ENCODE measurements at regions not wholly inside any gene's neighbourhood (a gene's known extent, or its start where the extent isn't known, plus 50 kb on each side); places are given as distances from the start of the nearest gene placed in this dataset.
"Not testable (repeated sequence)": the region's sequence is repeated elsewhere in the genome, so short reads cannot be mapped to it uniquely, and the experiment has no call there.

DNA sequence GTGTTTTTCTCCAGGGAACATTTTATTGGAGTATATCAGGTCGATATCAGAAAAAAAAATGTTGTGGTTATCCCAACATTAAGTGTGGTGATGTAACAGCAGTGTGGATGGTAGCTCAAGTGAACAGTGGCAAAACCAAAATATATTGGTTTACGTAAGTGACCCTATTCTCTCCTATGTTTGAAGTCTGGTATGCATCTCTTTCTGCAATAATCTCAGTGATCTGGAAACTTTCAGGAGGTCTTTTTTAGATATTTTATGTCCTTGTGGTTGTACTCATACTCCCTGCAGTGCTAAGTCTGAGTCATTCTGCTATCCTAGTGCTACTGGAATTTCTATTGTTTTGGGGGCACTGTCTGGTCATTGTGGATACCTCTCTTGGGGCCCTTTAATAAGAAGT, 137.9 kb downstream of the SNRPN start:
- DNase-seq (no peak), ATAC-seq (no peak)
- no peak overlapping the region for H3K4me3 Mint-ChIP-seq
- H3K27me3 Mint-ChIP-seq, result no peaks in the 10 kb centered on the region
- H3K4me1 Mint-ChIP-seq, result no peaks in the 10 kb centered on the region
- H3K9me3 Mint-ChIP-seq, result peaks cover 45 to 79% of the 10 kb centered on the region in 2 donors
- peak overlapping the region in 1 of 2 donors; percentile 2 for H3K27ac Mint-ChIP-seq

DNA sequence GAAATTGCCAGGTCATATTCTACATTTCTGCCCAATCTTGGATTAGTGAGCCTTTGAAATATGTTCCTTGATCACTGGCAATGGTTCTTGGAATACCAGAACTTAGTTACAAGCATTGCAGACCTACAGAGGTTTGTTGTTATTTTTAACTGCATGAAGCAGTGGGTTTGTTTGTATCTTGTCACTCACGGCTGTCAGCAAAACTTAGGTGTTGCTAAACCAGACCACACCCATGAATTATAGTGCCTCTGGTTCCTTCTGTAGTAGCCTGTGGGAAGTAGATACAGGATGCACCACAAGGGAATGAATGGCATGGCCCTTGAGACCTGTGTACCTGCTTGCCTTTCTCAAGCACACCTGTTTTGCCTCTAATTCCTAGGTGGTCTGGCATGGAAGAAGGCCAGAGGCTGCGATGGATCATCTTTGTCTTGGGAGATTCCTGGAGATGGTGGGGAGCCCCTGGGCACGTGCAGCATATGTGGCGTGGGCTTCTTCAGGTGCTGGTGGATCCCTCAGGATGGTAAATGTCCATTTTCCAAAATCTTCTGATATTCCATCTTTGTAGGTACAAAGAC, 138.8 kb downstream of the SNRPN start:
- Mint-ChIP-seq H3K4me3 (no peak overlapping the region), H3K27me3 (no peaks in the 10 kb centered on the region), H3K9me3 (peaks cover 41 to 71% of the 10 kb centered on the region in 2 donors), H3K4me1 (no peaks in the 10 kb centered on the region), H3K27ac (peak overlapping the region in 1 of 2 donors; percentile 67)
- ATAC-seq (no peak), DNase-seq (no peak)

DNA sequence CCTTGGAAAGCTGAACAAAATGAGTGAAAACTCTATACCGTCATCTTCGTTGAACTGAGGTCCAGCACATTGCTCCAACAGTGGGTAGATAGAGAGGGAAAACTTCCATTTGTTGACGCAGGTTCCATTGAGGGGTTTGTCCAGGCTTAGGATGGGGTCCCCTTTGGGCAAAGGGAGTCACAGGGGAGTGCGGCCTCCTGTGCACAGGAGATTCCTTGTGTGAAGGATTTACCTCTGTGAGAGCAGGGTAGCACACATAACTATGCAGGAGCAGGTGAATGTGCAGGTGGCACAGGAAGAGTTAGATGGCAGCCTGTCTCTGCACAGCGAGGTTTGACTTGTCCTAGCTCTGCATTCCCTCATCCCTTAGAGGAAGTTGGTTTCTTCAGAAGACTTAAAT, 139.3 kb downstream of the SNRPN start:
- H3K4me1 Mint-ChIP-seq, result no peaks in the 10 kb centered on the region
- no peak for ATAC-seq
- peaks cover 39 to 65% of the 10 kb centered on the region in 2 donors for H3K9me3 Mint-ChIP-seq

DNA sequence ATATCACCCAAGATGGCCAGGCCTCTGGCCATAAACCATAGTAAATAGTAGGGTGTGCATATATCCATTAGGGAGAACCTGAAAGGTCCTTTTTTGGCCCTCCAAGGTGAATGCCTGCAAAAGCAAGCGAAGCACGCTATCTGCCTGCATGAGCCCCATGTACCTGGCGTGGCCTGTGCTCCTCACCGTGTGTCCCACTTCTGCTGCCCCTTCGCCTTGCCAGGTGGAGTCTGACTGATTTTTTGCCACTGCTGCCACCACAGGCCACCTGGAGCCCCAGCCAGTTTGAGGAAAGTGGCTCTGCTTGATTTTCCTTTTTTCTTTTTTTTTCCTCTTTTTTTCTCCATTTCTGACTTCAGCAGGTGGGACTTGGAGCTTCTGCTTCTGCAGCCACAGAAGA, 139.7 kb downstream of the SNRPN start:
- no peaks in the 10 kb centered on the region for H3K27me3 Mint-ChIP-seq
- H3K9me3 Mint-ChIP-seq, result peaks cover 36 to 61% of the 10 kb centered on the region in 2 donors
- ATAC-seq (no peak), DNase-seq (no peak)
- H3K27ac Mint-ChIP-seq, result no peak overlapping the region
- H3K4me3 Mint-ChIP-seq, result no peak overlapping the region
- H3K4me1 Mint-ChIP-seq, result no peaks in the 10 kb centered on the region

More for the DNA sequence above, 139.3 kb downstream of the SNRPN start:
- no peak for DNase-seq
- H3K4me3 Mint-ChIP-seq, result no peak overlapping the region
- H3K27me3 Mint-ChIP-seq, result no peaks in the 10 kb centered on the region
- H3K27ac Mint-ChIP-seq, result peak overlapping the region in 1 of 2 donors; percentile 68

DNA sequence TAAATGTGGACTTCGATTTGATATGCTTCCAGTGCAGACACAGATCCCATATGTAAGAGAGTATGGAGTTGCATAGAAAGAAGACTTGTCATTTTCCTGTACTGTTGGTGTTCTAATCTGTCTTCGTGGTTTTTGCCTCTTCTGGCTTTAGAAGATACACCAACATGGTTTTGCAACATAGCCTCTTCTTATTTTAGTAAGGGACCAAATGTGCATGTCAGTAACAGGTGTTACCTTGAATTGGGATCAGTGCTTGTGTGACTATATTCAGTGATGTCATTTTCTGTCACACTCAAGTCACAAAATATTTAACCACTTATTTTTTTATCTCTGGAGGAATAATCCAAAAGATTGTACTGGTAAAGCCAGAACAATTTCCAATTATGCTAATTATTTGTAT, 140.4 kb downstream of the SNRPN start:
- H3K4me3 Mint-ChIP-seq, result no peak overlapping the region
- H3K4me1 Mint-ChIP-seq, result no peaks in the 10 kb centered on the region
- no peaks in the 10 kb centered on the region for H3K27me3 Mint-ChIP-seq
- peaks cover 30 to 54% of the 10 kb centered on the region in 2 donors for H3K9me3 Mint-ChIP-seq
- H3K27ac Mint-ChIP-seq, result no peak overlapping the region
- no peak for DNase-seq
- ATAC-seq, result no peak

DNA sequence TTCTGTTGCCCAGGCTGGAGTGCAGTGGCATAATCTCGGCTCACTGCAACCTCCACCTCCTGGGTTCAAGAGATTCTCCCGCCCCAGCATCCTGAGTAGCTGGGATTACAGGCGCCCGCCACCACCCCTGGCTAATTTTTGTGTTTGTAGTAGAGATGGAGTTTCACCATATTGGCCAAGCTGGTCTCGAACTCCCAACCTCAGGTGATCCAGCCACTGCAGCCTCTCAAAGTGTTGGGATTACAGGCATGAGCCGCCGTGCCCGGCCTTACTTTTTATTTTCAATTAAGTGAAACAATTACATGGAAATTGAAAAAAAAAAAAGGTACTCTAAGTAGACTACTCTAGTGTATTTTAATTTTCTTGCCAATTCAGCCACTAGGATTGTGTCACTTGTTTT, 145.2 kb downstream of the SNRPN start:
- not testable (repeated sequence) for ATAC-seq, H3K4me3 Mint-ChIP-seq, DNase-seq, H3K4me1 Mint-ChIP-seq, H3K27ac Mint-ChIP-seq, H3K27me3 Mint-ChIP-seq
- H3K9me3 Mint-ChIP-seq, result peaks cover 16 to 19% of the 10 kb centered on the region in 2 donors

DNA sequence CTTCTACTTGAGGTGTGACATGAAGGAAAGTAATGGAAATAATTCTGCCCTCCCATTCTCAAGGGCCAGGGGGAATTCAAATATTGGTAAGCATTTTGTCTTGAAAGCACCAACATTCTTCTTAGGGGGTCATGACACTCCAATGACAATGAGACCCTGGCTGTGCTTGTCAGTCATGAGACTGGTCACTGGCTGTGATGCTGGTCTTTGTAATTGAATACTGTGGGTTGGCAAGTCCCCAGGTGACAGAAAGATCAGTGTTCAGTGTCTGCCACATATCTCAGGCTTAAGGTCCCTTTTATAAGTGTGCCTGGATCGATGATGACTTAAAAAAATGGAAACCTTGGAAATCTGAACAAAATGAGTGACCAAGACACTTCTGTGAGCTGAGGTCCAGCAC, 151.4 kb downstream of the SNRPN start:
- Mint-ChIP-seq H3K27me3 (no peaks in the 10 kb centered on the region), H3K9me3 (peaks cover 14 to 32% of the 10 kb centered on the region in 2 donors)

DNA sequence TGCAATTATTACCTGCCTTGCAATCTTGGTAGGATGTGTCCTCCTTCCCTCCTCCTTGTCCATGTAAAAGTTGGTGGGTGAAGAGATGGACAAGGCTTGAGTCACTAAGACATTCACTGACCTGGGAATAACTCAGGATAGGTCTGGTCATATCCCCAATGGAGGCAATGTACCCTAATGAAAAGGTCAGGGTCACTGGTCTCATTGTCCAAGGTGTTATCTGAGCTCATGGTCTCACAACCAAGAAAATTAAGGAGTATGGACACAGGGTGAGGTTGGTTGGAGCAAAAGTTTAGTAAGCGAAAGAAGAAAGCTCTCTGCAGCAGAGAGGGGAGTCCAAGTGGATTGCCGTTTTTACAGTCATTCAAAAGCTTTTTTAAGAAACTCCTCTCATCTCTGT, 179.0 kb downstream of the SNRPN start:
- Mint-ChIP-seq H3K4me3 (no peak overlapping the region), H3K9me3 (peaks cover 24 to 49% of the 10 kb centered on the region in 2 donors), H3K27ac (no peak overlapping the region), H3K27me3 (no peaks in the 10 kb centered on the region), H3K4me1 (no peaks in the 10 kb centered on the region)
- no peak for DNase-seq
- no peak for ATAC-seq

More for the DNA sequence above, 151.4 kb downstream of the SNRPN start:
- Mint-ChIP-seq H3K27ac (no peak overlapping the region), H3K4me1 (no peaks in the 10 kb centered on the region), H3K4me3 (no peak overlapping the region)
- DNase-seq (no peak), ATAC-seq (no peak)

DNA sequence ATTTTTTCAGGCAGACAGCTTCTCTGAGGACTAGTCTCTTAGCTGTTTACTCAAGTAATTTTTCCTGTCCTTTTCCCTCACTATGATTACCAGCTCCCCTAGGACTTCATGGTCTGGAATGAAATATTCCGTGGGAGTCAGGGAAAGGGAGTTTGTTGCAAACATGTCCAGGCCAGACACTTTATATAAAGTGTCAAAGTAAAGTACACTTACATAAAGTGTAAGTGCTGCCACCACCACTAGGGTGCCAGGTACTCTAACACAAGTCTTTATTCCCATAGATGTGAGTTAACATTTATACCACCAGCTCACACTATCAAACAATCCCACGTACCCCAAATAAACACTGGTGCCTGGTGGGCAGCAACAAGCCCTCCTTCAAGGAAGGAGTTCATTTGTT, 179.8 kb downstream of the SNRPN start:
- Mint-ChIP-seq H3K27ac (no peak overlapping the region), H3K4me3 (no peak overlapping the region), H3K4me1 (no peaks in the 10 kb centered on the region), H3K9me3 (peaks cover 27 to 52% of the 10 kb centered on the region in 2 donors), H3K27me3 (no peaks in the 10 kb centered on the region)
- no peak for ATAC-seq
- DNase-seq, result no peak

DNA sequence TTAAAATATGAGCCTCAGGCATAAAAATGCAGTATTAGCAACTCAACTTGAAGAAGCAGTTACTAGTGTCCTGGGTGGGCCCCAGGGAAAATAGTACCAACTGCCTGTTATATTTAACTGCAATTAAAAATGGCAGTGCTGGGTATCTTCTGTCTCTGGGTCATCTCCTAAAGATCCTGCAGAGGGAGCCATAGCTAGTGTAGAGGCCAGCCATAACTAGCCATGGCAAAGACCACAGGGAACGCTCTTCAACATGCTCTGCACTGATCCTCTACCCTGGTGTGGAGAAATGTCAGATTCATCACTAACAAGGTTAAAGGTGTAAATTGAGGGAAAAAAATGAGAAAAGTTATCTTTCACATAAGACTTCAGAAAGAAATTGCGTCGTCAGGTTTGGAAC, 181.3 kb downstream of the SNRPN start:
- peaks cover 25 to 57% of the 10 kb centered on the region in 2 donors for H3K9me3 Mint-ChIP-seq
- no peaks in the 10 kb centered on the region for H3K27me3 Mint-ChIP-seq
- DNase-seq, result no peak
- no peak for ATAC-seq
- H3K4me1 Mint-ChIP-seq, result no peaks in the 10 kb centered on the region
- no peak overlapping the region for H3K27ac Mint-ChIP-seq
- H3K4me3 Mint-ChIP-seq, result no peak overlapping the region

DNA sequence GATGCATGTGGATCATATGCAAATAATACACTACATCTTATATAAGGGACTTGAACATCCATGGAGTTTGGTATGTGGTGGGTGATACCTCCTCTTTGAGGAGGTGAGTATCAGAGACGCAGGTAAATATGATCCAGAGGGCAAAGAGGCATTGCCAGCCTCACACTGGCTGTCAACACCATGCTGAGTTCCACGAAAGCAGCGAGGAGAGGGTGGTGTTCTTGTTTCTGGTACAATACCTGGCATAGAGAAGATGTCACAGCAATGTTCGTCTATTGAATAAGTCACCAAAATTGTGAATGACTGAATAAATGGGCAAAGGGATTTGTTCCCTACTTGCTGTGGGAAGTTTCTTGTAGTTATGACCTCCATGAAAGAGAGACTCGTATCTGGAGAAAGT, 182.2 kb downstream of the SNRPN start:
- H3K27me3 Mint-ChIP-seq, result no peaks in the 10 kb centered on the region
- no peak overlapping the region for H3K4me3 Mint-ChIP-seq
- peaks cover 19 to 57% of the 10 kb centered on the region in 2 donors for H3K9me3 Mint-ChIP-seq
- ATAC-seq (no peak), DNase-seq (no peak)
- no peaks in the 10 kb centered on the region for H3K4me1 Mint-ChIP-seq
- no peak overlapping the region for H3K27ac Mint-ChIP-seq

DNA sequence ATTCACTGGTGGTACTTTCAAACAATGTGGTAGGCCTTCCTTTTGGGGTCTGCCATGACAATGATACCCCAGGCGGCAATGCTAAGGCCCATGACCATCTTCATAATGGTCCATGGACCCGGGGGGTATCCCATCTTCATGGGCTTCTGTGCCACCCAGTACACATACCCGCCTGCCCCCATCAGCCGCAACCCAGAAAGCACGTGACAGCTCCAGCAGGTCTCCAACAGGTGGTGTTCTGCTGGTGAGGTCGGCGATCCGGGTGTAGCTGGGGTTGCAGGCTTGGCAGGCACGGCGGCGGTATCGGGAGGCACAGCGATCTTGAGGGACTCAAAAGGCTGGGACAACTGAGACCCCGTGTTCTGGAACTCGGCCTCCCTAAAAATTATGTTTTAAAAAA, 214.5 kb downstream of the SNRPN start:
- Mint-ChIP-seq H3K27ac (no peak overlapping the region), H3K27me3 (no peaks in the 10 kb centered on the region), H3K4me1 (no peaks in the 10 kb centered on the region), H3K9me3 (peaks cover 6 to 44% of the 10 kb centered on the region in 2 donors), H3K4me3 (no peak overlapping the region)
- DNase-seq (no peak), ATAC-seq (no peak)

DNA sequence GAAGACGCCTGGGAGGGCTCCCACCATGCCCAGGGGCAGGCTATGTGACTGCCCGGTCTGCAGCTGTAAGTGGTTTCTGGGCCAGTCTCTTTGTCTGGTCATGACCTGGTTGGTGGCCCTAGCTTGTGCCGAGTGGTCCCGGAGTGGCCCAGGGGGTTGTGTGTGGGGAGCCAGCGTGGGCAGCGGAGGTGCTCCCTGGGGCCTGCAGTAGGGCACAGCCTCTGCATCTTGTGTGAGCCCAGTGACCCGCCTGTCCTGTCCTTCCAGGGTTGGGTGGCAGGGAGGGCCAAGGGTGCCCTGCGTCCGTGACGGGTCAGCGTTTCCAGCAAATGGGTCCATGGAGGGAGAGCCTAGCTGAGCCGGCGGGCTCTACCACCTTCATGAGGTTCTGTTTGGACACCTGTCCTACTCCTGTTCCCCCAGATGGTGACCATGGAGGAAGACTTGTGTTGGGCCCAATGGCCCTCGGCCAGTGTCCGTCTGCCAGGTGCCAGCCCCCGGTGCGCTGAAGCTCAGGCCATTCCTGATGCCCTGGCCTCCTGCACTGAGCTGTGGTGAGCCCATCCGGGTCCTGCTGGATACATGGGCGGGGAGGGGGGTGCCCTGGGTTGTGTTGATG, 215.4 kb downstream of the SNRPN start:
- no peak overlapping the region for H3K27ac Mint-ChIP-seq
- peak in 1 of 2 donors; percentile 5 for DNase-seq
- H3K27me3 Mint-ChIP-seq, result no peaks in the 10 kb centered on the region
- H3K4me3 Mint-ChIP-seq, result no peak overlapping the region
- H3K4me1 Mint-ChIP-seq, result no peaks in the 10 kb centered on the region
- ATAC-seq, result no peak
- H3K9me3 Mint-ChIP-seq, result peaks cover 15 to 53% of the 10 kb centered on the region in 2 donors

DNA sequence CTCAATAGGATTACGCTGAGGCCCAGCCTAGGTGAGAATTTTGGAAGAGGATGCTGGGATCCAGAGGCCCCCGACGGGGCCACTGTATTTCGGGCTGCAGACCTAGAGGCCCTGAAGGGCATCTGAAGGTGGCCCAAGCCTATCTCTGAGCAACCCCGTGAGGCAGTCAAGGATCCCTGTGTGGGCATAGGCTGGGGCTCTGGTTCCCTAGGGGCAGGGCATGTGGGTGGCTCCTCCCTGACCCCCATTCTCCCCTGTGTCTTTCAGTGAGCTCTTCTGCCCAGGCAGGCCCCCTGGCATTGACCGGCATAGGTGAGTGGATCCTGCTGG, 216.0 kb downstream of the SNRPN start:
- Mint-ChIP-seq H3K4me1 (no peaks in the 10 kb centered on the region), H3K27me3 (no peaks in the 10 kb centered on the region), H3K27ac (no peak overlapping the region), H3K4me3 (no peak overlapping the region), H3K9me3 (peaks cover 16 to 58% of the 10 kb centered on the region in 2 donors)
- ATAC-seq (no peak), DNase-seq (peak in 1 of 2 donors; percentile 5)

DNA sequence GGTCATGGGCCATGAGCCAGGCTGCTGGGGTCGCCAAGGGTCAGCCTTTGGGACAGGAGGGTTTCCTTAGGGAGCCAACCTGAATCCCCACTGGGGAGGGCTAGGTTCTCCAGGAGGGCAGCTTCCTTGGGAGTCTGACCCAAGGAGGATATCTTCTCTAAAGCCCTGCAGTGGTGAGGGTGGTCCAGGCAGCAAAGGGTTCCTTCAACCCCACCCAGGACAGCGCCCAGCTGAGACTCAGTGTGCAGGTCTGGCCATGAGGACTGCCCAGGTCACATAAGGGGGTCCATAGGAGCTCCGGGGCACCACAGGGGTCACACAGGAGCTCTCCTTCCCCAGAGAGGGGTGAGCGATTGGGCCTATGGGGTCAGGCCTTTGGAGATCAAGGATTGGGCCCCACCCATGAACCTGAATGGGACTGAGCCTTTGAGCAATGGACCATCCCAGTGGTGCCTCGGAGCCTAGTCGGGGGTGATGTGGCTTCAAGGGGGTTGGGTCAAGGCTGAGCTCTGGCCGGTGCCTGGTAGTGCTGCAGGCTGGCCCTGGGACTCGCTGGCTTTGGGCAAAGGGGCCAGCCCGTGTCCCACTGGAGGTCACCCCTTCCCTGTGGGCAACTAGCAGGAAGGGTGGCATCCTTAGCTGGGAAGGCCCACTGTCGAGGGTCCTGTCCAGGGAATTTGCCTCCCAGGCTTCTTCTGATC, 216.5 kb downstream of the SNRPN start:
- Mint-ChIP-seq H3K4me3 (no peak overlapping the region), H3K27me3 (no peaks in the 10 kb centered on the region), H3K4me1 (no peaks in the 10 kb centered on the region), H3K27ac (no peak overlapping the region), H3K9me3 (peaks cover 16 to 64% of the 10 kb centered on the region in 2 donors)
- DNase-seq (no peak), ATAC-seq (no peak)

DNA sequence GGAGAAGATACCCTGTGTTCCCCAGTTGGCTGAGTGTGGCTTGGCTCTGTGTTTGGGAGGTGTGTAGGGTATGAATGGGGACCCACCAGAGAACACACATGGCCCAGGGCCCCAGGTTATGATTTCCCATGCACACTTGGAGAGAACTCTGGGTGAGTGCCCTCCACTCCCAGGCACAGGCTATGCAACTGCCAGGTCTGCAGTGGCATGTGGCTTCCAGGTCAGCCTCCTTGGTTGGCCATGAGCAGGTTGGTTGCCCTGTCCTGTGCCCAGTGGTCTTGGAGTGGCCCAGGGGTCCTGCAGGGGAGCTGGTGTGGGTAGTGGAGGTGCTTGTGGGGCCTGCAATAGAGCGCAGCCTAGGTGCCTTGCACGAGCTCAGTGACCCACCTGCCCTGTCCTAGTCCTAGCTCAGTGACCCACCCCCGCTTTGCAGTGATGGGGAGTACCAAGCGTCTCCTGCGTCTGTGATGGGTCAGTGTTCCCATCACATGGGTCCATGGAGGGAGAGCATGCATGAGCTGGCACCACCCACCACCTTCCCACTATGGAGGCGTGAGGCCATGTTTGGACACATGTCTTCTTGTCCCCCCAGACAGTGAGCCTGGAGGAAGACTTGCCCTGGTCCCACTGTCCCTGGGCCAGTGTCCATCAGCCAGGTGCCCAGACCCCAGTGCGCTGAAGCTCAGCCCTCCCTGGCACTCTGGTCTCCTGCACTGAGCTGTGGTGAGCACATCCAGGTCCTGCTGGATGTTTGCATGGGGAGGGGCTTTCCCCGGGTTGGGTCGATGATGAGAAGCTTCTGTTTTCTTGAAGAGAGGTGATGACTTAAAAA, 217.3 kb downstream of the SNRPN start:
- no peak for DNase-seq
- no peak overlapping the region for H3K4me3 Mint-ChIP-seq
- H3K4me1 Mint-ChIP-seq, result no peaks in the 10 kb centered on the region
- peaks cover 16 to 72% of the 10 kb centered on the region in 2 donors for H3K9me3 Mint-ChIP-seq
- no peaks in the 10 kb centered on the region for H3K27me3 Mint-ChIP-seq
- no peak overlapping the region for H3K27ac Mint-ChIP-seq
- no peak for ATAC-seq
